ENCODE measurements at regions not wholly inside any gene's neighbourhood (a gene's known extent, or its start where the extent isn't known, plus 50 kb on each side); places are given as distances from the start of the nearest gene placed in this dataset.

- ATAC-seq (no peak), DNase-seq (no peak)
- 11 to 17% methylated on average over 5 of the region's 5 CpGs for WGBS, 2 donors
- TF ChIP-seq POLR2A (IDR thresholded peaks at IDR 0.05) (no peak), CTCF (IDR thresholded peaks at IDR 0.05) (no peak)
- H3K4me3 ChIP-seq = no peak overlapping the region
- intact Hi-C loops (cut with DNase I) = no loop called here
- H3K36me3 ChIP-seq (replicated peaks in 1 of 2; ENCODE audit: insufficient read depth in 1 of 2, low read depth in 2 of 2) = no peaks in the 10 kb centered on the region
- no peak overlapping the region for H3K27ac ChIP-seq
- H3K9me3 ChIP-seq = no peaks in the 10 kb centered on the region
- H3K4me1 ChIP-seq = no peaks in the 10 kb centered on the region
- no peaks in the 10 kb centered on the region for H3K27me3 ChIP-seq
Observed at GRCh38 chr3:80445641-80446040, 677.8 kb upstream of the ROBO1 start.

GRCh38 chr3:80445053-80445452 lies 677.3 kb upstream of the ROBO1 start:
- WGBS, 2 donors = 88 to 93% methylated on average over 1 of the region's 1 CpG

GRCh38 chr3:80439490-80439889 lies 671.7 kb upstream of the ROBO1 start:
- no peaks in the 10 kb centered on the region for H3K9me3 ChIP-seq
- intact Hi-C loops (cut with DNase I) = no loop called here
- no peak for TF ChIP-seq POLR2A (IDR thresholded peaks at IDR 0.05)
- TF ChIP-seq CTCF (IDR thresholded peaks at IDR 0.05) = no peak
- H3K27ac ChIP-seq = no peak overlapping the region
- no peak for ATAC-seq
- no peak for DNase-seq
- WGBS, 2 donors = 46 to 50% methylated on average over 4 of the region's 4 CpGs
- H3K4me1 ChIP-seq = no peaks in the 10 kb centered on the region
- H3K27me3 ChIP-seq = no peaks in the 10 kb centered on the region
- no peak overlapping the region for H3K4me3 ChIP-seq
- H3K36me3 ChIP-seq (replicated peaks in 1 of 2; ENCODE audit: insufficient read depth in 1 of 2, low read depth in 2 of 2) = no peaks in the 10 kb centered on the region

More at GRCh38 chr3:80445053-80445452, 677.3 kb upstream of the ROBO1 start:
- intact Hi-C loops (cut with DNase I) = no loop called here
- ATAC-seq (no peak), DNase-seq (no peak)
- Histone ChIP-seq H3K4me3 (no peak overlapping the region), H3K27ac (no peak overlapping the region), H3K9me3 (no peaks in the 10 kb centered on the region), H3K4me1 (no peaks in the 10 kb centered on the region), H3K36me3 (replicated peaks in 1 of 2; ENCODE audit: insufficient read depth in 1 of 2, low read depth in 2 of 2) (no peaks in the 10 kb centered on the region), H3K27me3 (no peaks in the 10 kb centered on the region)
- TF ChIP-seq CTCF (IDR thresholded peaks at IDR 0.05) (no peak), POLR2A (IDR thresholded peaks at IDR 0.05) (no peak)

GRCh38 chr3:80434366-80434765 lies 666.6 kb upstream of the ROBO1 start:
- 61 to 66% methylated on average over 3 of the region's 3 CpGs for WGBS, 2 donors
- intact Hi-C loops (cut with DNase I) = no loop called here
- no peak for ATAC-seq

More at GRCh38 chr3:80434366-80434765, 666.6 kb upstream of the ROBO1 start:
- no peak overlapping the region for H3K27ac ChIP-seq
- DNase-seq = no peak
- no peaks in the 10 kb centered on the region for H3K36me3 ChIP-seq (replicated peaks in 1 of 2; ENCODE audit: insufficient read depth in 1 of 2, low read depth in 2 of 2)
- no peaks in the 10 kb centered on the region for H3K9me3 ChIP-seq
- no peaks in the 10 kb centered on the region for H3K27me3 ChIP-seq
- no peak overlapping the region for H3K4me3 ChIP-seq
- no peak for TF ChIP-seq CTCF (IDR thresholded peaks at IDR 0.05)
- no peak for TF ChIP-seq POLR2A (IDR thresholded peaks at IDR 0.05)
- H3K4me1 ChIP-seq = no peaks in the 10 kb centered on the region
